DMS79 treated with DMSO at 0.1 percent for 48 hours (cell line): ENCODE measurements at regions not wholly inside any gene's neighbourhood (a gene's known extent, or its start where the extent isn't known, plus 50 kb on each side); places are given as distances from the start of the nearest gene placed in this dataset.

Experiments
- DNase-seq: peaks from one replicate; lab custom pipeline; 2025; lab: John Stamatoyannopoulos, UW

DNA sequence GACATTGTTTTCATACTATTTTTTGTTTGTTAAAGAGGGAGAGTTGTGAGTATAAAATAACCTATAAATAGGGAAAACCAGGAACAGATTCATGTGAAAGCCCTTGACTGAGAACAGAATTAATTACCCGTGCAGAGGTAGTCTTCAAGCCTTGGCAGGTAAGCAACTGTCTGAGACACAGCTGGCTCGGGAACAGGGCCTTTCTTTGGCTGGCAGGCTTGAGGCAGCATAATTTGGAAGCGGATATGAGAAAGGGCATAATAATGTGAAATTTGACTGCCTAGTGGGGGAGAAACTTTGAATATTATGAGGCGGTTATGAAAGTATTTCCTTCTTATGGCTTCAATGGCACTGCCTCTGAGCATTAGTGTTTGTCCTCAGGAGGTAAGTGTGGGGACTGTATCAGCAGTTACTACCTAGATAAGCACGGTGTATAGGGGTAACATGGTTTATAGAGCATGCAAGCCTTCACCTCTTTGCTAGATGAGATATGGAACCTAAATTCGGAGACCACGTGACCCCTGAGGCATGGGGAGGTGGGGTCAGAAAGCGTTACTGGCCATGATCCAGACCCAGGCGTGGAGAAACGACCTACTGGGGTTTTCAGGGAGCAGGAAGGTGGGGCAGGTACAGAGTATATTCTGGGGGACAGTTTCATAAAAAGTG, 210.2 kb upstream of the GAS1 start:
- DNase-seq: no peak

DNA sequence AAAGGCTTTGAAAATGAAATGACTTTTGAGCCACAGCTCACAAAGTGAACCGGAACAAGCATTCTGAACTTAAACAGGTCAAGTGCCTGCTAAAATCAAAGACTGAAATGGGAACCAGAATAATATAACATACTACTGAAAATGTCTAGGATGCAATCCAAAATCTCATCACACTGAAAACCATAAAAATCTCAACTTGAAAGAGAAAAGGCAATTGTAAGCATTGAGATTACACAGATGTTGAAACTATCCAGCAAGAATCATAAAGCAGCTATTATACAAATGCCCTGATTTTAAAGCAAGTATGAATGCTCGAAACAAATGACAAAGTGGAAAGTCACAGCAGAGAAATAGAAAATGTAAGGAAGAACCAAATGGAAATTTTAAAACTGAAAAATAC, 211.5 kb upstream of the GAS1 start:
- no peak for DNase-seq

DNA sequence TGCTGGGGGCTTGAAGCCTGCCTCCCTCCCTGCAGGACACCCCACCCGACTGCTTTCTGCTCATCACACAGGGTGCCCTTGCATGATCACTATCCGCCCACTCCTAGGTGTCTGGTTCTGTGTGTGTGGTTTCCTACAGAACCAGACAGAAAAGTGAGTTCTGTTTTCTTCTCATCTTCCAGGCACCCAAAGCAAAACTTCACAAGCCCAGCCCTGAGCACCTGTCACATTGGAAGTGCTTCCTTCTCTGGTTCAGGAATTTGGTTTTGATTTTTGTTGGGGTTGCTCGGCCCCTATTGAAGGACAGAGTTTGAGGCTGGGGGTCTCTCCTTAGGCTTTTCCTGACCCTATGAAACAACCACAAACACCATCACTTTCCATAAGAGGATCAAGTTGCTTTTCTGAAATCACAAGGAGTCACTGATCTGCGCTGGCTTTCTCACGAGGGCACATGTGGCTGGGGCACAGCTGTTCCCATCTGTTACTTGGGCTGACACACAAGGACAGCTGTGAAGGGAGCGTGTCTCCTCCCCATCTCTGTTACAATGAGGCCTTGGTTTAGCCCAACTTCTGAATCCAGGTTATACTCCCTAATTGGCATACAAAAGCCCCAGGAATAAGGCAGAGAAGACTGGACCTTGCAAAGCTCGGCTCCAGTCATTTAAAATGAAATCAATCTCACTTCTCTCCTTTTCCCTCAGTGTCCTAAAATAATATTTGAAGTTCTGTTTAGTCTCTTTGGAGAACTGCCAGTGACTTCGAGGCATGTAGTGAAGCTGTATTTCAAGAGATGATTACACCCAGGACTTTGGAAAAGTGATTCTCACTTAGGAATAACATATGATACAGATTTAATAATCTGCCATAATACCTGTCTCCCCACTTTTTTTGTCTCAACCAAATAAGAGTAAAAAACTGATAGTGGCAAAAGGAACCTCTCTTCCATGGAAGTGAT, 213.1 kb upstream of the GAS1 start:
- DNase-seq: no peak

DNA sequence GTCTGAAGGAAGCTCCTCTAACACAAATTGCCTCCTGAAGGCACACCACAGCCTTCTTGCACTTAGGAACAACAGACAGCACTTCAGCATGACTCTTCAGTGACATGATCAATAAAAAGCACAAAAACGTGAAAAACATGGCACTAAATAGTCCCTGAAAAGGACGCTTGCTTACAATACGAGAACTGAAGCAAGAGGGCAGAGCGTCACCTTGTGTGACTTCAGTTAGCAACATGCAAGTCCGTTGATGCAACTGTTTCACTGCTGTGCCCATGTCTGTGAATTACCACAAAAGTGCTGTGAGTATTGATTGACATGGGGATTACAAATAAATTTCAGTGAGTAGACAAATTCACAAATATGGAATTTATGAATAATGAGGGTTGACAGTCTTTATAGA, 219.9 kb upstream of the GAS1 start:
- DNase-seq: no peak

DNA sequence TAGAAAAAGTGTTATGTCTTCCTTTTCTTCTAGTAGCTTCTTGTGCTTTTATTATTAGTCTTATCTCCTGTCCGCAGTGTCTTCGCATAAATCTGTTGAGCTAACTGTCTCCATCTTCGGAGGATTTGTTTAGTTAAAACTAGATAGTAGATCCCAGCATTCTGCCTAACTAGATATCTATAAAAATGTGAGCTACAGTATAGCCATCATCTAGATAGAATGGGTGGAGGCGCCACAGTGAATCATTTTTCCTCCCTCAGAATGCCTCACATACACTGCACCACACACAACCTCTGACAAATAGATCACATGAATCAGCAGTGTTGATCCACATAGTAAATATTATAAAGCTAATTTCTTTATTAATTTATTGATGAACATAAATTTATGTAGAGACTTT, 220.3 kb upstream of the GAS1 start:
- no peak for DNase-seq

DNA sequence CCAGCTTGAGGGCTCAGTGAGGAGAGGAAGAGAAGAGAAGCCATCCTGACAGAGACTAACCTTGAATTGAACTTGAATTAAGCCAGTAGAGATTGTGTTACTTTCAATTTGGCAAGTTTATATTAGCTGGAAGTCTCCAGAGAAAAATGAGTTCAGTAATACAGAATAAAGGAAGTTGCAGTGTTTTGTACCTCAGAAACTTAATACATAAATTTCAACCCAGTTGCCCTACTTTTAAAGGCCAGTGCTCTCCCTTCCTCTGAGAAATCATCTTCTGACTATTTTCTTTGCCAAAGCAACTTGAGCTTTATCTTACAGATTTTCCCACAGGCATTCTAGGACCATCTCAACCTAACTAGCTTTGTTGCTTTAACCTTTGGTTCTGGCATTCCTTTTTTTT, 231.0 kb upstream of the GAS1 start:
- no peak for DNase-seq

DNA sequence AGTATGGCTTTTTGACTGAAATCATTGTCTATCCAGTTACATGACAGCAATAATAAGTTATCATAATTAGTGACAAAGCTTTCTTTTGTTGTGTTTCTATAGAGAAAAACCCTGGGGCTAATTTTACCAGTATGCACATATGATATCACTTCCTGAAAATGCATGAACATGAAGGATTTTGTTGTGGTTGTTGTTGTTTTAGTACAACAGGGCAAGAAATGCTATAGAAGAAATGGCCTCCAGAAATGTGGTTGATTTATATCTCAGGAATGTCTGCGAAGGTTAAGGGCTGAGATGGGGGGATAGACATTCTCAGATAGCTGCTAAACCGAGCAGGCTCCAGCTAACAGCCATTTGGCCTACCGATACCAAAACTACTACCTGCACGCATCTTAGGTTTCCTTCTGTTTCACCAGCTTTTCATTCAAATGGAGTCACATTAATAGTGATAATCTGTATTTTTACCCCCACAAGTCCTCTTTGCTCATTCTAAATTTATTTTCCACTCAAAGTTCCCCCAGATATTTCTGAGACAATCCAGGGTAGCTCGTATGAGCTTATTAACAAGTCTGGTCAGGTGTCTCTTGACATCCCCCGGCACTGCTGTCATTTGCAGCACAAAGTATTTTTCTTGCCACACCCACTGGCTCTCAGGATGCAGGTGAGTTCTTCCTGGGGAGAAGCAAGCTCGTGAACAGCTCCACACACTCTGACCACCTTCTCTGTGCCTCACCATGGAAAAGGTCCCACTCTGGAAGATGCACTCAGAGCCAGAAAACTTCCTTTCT, 232.4 kb upstream of the GAS1 start:
- no peak for DNase-seq

DNA sequence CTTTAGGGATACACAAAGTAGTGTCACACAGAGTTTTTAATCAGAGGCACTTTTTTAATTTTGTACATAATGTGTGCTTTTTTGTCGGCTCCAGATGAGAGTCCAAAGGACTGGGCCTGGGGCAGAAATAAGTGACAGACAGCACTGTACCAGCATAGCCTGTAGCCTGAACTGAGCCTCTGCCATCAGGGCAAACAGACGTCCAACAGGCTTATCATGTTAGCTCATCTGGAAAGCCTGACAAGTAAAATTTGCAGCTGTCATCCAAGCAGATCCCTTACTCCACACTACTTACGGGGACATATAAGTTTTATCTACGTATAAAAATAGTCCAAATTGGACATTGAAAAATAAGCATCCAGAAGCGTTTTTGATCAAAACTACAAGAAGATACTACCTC, 233.1 kb upstream of the GAS1 start:
- DNase-seq: no peak

DNA sequence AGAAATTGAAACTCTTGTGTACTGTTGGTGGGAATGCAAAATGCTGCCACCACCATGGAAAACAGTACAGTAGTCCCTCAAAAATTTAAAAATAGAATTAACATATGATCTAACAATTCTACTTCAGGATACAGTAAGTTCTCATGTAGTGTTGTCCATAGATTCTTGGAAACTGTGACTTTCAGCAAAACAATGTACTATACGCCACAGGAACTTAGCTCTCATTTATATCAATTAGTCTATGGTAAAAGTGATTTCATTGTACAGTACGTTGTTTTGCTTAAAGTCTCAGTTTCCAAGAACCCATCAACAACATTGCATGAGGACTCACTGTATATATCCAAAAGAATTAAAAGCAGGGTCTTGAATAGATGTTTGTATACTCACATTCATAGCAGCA, 233.5 kb upstream of the GAS1 start:
- no peak for DNase-seq

DNA sequence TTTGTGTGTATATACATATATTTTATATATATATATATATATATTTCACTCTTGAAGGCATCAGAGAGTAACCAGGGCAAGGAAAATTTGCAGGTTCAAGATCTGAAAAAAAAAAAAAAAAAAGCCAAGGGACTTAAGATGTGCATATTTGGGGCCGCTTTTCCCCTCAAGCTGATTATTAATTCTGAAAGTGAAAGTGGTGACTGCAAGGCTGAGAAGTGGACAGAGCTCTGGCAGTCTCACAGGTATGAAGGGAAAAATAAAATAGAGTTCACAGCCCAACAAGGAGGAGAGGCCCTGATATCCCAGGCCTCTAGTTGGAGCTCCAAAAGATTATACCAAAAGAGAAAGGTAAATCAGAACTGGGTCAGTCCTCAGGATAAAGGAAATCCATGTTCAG, 234.4 kb upstream of the GAS1 start:
- no peak for DNase-seq

DNA sequence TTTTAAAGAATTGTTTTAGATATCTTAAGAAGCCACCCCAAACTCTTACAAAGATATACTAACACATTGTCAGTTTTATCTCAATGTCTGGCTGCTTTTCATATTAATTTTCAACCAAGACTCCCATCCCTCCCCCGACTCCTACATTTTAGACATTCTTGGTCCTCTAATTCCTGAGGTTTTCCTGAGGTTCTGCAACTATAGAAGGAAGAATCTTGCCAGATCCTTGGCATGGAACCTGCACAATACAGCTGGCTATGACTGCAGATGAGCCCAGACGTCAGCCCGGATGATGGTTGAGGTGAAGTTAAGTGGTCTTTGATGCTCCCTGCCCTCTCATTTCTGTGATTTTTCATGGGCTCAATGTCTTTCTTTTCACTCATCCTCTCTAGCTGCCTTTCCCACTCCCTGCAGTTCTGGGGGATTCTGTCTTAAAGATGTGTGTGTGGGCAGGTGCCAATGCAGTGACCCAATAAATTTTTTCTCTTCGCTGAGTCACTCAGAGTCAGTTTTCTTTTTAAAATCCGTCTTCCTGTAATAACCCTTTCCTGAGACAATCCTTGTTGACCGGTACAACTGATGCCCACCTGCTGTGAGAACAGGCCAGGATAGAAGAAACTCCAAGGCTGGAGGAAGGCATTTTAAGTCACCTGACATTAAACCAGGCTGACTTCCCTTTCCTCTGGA, 237.8 kb upstream of the GAS1 start:
- no peak for DNase-seq

DNA sequence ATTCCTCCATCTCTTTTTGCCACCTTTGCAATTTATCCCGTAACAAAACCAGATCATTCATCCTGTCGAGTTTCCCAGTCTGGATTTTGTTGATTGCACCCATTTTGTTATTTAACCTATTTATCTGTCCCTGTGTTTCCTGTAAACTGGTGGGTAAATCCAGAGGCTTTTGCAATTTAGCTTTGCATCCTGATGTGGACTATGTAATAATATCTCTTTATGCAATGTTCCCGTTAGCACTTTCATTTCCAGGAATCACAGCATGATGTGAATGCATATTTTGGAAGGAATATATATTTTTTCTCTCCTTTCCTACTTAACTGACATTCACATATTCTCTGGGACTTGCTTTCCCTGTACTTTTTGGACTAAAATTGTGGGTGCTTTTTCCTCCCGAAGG, 240.3 kb upstream of the GAS1 start:
- DNase-seq: no peak

DNA sequence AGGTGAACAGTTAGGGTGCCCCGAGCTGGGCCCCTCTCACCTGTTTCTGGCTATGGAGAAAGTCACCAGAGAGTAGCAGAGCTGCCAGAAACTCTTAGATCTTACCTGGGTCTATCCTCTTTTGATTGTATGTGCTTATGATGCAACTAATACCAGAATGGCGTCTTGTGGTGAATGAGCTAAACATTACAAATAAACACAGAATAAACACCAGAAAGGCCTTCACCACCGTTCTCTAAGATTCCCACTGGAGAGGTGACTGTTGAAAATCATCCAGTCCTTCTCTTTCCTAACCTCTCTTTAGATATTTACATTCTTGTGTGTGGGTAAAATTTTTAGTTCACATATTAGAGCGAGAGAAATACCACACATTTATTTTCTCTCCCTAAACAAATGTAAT, 241.7 kb upstream of the GAS1 start:
- DNase-seq: no peak

DNA sequence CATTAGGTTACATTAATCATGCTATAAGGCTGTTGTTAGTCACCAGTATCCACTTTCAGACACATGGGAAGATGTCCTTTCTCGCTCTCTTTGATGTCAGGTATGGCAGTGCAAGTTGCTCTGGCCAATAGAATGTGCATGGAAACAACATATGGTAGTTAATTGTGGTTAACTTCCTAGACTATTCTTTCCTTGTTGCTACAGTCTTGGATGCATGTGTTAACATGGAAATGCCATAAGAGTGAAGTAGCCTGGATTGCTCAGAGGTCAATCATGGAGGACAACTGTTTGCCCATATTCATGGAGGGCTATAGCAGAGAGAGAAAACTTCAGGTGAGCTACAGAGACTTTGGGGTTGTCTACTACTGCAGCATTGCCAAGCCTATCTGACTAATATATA, 245.8 kb upstream of the GAS1 start:
- no peak for DNase-seq

DNA sequence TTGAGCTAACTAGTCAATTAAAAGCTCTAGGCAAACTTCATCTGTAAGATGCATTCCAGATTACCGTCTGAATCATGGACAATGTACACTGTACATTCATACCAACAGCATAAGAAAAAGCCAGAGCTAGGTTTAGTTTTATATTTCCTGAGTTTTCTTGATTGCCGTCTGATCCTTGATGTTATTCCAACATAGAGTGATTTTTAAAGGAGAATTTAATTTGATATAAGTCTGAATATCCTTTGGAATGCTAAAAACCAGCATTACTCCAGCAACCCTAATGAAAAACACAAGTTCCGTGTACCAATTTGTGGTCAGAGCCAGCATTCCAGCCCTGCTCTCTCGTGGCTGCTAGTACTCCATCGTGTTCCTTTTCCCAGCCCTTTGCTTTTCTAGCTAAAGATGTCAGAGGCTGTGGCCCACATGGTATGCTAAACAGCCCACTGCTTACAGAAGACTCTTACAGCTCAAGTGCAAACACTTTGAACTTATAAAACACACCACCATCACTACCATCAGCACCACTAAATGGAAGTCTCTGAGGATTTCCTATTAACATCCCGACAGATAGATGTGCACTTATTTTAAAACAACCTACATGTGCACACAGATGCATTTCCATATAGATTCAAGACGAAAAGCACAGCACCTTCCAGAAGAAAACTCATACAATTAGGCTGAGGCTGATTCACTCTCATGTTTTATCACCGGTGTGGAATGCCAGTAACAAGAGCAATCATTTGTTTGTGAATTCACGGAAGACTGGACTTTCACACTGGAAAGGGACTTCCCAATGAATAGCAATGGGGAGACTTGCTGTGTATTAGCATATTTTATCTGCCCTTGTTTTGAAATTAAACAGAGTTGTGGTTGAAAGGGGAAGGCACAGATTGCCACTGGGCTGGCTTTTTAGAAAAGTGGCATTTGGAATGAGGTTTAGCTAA, 246.9 kb upstream of the GAS1 start:
- DNase-seq: no peak

DNA sequence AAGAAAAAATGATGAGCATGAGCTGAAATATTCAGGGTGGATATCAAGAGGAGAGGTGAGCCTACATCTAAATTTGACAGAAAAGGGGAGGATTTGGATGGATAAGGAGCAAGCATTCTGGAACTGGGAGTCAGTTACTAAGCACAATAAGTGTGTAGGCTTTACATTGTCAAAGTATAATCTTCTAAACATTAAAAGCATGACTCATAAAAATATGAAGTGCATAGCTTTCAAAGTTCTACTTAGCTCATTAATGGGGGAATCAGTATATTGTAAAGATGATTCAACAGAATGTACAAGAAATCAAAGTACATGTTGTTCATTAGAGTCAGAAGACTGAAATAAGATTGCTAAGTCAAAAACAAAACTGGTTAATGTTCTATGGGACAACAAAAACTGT, 248.0 kb upstream of the GAS1 start:
- DNase-seq: no peak

DNA sequence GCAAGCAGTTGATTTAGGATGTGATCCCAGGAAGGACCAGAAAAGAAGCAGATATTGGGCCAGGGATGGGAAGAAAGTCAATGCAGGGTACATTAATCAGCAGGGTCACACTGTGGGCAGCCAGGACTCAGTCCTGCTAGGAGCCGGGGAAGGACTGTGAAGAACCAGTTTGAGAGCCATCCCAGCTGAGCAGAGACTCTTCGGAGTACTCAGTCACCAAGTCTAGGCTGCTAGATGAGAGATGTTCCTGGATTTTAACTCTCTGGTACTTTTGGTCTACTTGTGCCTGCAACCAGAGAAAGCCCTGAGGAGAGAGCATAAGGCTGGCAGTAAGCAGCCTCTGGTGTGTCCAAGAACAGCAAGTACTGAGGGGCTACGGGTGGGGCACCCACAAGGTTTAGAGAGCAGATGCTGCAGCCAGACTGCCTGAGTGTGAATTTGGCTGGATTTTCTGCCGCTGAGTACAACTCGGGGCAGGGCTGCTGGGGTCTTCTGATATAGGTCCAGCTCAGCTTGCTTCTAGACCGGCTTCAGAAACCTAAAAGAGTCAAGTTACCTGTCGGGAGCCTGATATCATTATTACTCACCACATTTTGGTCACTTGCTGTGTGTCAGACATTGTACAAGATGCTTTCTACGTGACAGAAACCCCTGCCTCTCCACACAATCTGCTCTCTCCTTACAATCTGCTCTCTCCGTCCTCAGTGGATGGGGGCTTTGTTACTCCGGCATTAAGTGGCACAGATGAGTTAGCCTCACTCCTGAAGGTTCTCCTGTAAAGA, 250.2 kb upstream of the GAS1 start:
- DNase-seq: no peak

DNA sequence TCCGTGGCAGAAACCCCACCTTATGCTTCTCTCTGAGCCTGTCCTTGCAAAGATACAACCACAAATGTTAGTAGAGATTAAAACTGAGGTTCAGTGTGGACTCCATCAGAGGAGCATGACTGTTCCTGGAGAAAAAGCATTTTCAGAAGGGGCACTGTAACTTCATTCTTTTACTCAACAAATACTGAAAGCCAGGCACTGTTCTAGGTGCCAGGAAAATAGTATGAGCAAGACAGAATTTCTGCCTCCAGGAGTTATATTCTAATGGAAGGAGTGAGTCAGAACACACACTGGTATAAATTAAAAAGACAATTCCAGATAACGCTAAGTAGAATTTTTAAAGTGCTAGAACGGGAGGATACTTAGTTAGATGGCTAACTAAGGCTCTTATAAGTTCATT, 251.4 kb upstream of the GAS1 start:
- no peak for DNase-seq

DNA sequence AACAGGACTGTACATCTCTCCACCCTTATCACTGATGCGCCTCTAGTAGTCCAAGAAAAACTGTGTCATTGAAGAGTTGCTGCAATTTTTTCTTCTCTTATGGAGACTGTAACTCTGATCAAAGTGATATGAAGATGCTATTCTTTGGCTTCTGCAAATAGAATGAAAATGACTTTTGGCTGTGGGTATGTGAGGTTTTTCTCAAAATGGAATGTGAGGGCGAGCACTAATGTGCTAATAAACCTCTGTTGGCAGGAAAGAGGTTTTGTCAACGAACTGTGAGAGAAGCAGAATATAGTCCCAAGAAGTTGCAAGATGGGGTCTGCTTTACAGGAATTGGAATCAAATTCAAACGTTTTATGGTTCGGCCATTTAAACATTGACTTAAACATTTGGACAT, 252.0 kb upstream of the GAS1 start:
- DNase-seq: no peak

DNA sequence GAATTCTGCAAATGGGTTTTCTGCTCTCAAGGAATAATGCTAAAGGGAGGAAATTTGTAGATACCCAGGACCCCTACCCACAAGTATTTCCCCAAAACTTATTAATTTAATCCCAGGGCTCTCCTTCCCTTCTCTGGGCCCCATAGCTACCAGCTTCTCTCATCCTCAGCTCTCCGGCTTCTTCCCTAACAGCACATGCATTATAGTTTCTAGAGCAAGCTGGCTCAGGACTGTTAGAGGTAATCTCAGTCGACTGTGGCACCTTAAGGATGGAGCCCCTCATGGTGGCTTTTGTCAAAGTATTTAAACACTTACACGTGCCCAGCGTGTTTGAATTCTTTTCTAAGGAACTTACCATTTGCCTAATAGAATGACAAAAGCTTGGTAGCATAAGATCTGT, 252.5 kb upstream of the GAS1 start:
- DNase-seq: no peak
